Stimulated activated CD4-positive, alpha-beta T cell treated with anti-CD3 and anti-CD28 coated beads, Interleukin-1b, Interleukin-23, amount 100 ng/mL, for 24 hours (primary cell): ENCODE measurements at regions not wholly inside any gene's neighbourhood (a gene's known extent, or its start where the extent isn't known, plus 50 kb on each side); places are given as distances from the start of the nearest gene placed in this dataset.

Experiments used
- DNase-seq, 4 experiments: peaks; one replicate each; pipeline ENCODE4 v3.0.0-alpha.2; 2020; ENCODE audit warnings: low read depth in 4 of 4, low spot score in 1 of 4

DNA sequence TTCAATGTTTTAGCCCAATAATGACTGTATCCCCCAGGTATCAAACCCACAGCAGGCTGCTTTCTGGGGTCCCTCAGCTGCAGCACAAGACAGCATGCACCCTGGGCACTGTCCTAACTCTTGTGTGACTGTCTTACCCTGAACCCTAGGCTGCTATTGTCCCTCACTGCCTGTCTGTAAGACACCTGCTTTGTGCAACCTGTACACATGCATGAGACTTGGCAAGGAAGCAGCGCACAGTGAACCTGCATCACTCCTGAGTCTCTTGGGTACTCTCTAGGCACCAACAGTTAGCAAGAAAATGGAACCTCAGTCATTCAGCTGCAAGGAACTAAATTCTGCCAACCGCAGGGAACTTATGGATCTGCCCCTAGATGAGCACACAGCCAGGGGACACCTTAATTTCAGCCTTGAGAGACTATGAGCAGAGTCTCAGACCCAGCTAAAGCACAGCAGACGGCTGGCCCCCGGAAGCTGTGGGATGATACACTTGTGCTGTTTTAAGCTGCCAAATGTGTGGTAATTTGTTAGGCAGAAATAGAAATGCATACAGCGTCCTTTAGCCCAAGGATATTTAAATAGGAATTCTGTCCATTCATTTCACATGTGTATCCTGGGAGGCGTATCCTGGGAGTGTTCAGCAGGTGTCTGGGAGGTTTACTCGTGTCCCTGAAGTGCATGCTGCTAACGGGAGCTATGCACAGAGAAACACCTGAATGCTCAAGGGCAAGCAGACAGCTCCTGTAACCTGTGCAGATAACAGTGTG, 223.8 kb downstream of the KLF13 start:
- no peak for DNase-seq

DNA sequence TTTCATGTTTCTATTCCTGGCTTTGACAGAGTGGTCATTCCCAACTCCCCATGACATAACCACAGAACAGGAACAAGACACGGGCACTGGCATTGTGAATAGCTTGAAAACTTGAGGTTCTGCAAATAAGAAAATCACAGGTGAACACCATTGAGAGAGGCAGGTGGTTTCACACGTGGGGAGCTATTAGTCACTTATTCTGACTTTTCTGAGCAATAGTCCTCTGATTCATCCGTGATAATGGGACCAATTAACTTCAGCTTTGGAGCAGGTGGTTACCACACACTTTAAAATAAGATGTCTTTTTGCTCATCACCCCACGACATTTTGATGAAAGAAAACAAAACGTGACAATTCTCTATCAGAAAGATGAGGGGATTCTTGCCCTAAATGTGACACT, 224.7 kb downstream of the KLF13 start:
- no peak for DNase-seq

DNA sequence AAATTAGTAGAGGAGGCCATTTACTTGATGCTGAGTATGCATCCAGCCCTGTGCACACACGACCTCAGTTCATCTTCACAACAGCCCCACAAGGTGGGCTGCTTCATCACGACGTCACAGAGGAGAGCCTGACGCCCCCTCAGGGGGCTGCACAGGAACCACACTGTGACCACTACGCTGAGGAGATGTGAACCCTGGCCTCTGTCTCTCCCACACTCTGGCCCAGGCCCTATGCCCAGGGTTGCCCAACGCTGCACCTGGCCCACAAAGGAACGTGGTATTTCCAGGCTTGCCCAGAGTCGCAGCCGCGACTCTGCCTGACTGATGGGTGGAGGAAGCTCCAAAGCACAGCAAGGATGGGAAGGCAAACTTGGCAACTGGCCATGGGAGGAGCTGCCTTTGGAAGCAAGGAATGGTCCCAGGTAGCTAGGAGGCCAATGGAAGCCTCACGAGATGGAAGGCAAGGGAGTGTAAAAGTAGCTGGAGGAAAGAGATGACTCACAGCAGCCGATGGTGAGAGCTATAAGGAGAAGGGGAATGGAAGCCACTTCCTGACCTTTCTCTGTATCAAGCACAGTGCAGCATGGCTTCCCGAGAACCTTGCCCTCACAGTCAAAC, 226.0 kb downstream of the KLF13 start:
- DNase-seq: no peak

DNA sequence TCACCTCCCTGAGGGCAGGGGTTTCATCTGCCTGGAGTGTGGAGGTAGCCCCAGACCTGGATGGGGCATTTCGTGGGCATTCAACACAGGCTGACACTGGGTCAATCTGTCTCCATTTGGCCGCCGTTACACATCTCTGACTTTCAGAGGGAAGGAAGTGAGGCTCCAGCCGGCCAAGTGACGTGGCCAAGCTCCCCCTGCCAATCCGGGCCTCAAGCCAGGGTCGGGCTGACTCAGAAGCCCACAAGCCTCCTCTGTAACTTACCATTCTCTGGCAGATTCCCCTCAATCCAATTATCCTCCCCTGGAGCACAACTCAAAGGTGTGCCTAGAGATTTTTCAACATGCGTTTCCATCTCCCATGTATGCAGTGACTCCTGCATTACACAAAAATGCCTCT, 227.6 kb downstream of the KLF13 start:
- DNase-seq: no peak

DNA sequence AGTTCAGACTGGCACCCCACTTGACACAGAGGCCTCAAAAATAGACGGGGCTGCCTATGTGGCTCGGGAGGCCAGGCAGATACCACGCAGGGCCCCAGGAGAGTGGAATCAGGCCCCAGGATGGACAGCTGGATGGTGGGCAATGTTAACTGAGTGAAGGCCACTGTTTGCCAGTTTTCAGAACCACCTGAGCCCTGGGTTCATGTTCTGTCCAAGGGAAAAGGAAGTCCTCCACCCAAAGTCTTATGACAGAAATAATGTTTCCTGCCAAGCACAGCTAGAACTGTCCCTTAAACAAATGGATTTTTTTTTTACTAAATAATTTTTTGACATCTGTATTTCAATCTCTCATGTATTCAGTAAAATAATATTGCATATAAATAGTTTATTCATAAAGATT, 228.4 kb downstream of the KLF13 start:
- no peak for DNase-seq

DNA sequence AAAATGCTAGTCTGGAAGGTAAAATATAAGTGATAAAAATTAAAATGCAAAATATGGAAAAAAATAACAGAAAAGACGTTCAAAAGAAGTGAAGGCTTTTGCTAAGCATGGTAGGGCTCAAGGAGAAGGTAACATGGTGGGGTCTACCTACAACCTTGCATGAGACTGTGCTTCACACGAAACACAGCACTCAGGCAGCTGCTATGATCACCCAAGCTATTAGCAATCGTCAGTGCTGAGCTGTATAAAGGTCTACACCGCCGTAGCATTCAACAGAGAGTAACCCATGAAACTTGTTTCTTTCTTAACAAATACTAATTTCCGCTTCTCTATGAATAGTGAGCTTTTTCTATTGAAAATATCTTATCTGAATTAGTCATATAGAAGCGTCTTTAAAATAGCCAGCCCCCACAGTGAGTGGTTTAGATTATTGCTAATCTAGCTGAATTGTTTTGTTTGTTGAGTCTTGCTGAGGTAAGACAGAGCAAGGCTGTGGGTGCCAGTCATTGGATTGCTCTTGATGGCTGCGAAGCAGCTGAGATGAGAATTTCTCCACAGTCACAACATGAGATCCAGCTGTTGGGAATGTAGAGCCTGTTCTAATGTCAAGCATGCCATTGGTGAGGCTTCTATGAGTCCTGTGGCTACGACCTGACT, 230.0 kb downstream of the KLF13 start:
- DNase-seq: no peak

DNA sequence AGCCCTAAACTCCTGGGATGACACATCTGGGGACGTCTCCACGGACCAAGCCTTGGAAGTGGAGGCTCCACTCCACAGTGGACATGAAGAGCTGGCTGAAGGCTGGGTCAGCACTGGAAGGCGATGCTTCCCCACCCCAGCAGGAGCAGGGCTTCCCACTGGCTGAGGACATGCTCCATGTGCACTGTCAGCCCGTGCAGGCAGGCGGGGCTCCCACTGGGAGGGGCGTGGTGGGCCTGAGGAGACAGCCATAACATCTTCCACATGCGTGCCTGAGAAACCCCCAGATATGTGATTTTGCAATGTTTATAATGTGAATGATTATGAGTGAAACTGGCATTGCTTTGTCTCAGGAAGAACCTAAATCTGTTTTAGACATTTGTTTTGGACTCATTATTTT, 231.3 kb downstream of the KLF13 start:
- no peak for DNase-seq

DNA sequence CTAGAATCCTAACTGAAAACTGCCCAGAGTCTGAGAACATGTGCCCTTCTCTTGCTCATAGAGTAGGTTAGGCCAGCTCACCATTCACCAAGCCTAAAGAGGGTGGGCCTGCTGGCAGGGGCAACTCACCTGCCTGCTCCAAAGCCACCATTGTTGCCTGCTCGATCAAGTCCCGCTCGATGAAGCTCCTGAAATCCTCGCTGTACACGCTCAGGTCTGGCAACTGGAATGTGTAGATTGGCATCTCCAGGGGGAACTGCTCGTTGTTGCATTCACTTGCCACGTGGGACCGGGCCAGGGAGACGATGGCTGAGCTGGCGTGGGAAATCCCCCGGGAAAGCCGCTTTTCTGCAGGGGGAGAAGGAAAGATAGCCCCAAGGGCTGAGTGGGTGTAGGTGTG, 232.2 kb downstream of the KLF13 start:
- DNase-seq: no peak

DNA sequence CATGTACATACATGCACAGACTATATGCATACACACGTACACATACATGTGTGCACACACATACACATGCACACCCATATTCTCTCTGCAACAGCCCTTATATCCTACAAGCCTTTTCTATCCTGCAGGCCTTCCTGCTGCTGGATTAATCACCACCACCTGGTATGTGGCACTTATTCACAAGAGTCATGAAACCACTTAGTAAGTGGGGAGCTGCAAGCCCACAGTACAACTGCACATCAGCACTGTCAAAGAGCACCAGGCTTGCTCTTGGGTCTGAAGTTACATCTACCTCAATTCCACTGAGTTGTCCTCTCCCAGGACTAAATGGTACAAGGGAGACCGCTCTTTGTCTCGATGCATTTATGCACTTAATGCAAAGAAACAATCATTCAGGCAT, 233.2 kb downstream of the KLF13 start:
- no peak for DNase-seq

DNA sequence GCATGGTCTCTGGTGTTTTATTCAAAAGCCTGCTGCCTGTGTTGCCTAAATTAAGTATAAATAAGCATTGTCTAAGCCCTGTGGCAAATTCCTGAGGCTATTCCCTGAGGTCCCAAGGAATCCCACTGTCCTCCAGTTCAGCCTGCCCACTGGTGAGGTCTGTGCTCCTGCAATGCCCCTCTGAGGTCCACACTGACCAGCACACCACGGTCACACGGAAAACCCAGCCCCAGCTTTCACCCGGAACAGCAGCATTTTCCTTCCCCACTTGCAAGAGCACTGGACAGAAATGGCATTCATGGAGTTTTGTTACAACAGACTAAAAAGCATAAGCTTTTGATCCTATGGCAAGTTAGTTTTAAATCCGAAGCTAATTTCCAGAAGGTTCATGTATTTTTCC, 234.0 kb downstream of the KLF13 start:
- no peak for DNase-seq

DNA sequence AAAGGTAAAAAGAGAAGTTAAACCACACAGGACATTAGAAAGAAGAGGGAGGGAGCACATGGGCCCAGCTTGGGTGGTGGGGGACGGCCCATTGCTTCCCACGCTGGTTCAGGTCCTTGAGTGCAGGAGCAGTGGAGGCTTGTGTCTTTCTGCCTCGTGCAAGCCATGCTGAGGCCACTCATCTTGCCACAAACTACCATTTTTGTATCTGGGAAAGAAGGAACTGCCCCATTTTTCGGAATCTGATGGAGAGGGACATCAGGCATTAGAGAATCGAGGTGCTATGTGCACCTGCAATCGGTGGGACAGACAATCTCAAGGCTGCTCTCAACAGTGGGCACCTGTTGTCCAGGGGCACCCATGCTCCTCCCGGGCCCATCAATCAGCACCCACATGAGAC, 234.5 kb downstream of the KLF13 start:
- DNase-seq: no peak

DNA sequence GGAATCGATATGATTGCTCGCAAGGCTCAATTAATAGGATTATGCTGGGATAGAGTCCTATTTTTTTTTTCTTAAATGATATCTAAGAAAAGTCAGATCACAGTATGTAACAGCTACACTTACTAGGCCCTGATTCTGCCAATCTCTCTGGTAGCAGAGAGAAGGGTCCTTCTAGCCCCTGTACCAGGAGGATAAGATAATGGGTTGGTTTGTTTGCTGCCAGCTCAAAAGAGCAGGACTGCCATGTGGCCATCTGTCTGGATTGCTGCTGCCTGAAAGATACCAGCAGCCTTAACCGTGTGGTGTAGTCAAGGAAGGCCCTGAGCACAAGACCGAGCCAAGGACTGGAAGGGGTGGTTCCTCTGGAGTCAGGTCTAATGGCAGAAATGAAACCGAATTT, 236.4 kb downstream of the KLF13 start:
- no peak for DNase-seq

DNA sequence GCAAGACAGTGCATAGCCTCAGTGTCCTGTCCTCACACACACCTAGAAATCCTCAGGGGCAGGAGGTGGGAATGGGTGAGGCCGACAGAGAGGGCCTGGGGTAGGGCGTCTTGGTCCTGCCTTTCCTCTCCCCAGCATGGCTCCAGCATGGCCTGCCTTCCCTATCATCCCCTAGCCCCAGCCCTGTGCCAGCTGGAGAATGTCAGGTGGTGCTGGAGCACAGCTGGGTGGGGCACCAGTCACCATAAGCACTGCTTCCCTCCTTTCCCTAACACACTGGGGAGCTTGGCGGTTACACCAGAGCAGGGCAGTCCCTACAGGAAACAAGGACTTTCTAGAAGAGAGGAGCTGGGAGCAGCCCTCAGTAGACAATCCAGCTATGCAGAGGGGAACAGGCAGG, 236.8 kb downstream of the KLF13 start:
- no peak for DNase-seq

DNA sequence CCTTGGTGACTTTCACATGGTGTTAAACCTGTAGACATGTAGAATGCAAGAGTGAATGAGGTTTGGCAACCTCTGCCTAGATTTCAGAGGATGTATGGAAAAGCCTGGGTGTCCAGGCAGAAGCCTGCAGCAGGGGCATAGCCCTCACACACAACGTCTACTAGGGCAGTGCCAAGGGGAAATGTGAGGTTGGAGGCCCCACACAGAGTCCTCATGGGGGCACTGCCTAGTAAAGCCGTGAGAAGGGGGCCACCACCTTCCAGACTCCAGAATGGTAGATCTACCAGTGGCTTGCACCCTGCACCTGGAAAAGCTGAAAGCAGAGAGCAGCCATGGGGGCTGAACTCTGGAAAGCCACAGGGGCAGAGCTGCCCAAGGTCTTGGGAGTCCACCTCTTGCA, 241.2 kb downstream of the KLF13 start:
- no peak for DNase-seq

DNA sequence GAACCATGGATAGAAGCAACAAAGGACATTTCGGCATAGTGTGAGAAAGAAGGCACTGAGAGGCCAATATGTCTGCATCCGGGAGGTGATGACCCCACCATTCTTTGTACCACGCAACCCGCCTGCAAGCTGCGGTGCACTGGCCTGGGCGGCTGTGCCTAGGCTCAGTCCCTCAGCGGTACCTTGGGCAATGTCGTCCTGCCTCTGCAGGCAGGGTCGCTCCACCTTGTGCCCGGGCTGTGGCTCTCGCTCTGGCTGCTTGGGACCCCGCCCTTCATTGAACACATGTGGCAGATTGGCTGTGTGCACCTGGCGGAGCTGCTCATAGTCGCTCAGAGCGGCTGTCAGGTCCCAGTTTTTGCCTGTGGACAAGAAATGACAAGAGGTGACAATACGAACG, 243.2 kb downstream of the KLF13 start:
- no peak for DNase-seq

DNA sequence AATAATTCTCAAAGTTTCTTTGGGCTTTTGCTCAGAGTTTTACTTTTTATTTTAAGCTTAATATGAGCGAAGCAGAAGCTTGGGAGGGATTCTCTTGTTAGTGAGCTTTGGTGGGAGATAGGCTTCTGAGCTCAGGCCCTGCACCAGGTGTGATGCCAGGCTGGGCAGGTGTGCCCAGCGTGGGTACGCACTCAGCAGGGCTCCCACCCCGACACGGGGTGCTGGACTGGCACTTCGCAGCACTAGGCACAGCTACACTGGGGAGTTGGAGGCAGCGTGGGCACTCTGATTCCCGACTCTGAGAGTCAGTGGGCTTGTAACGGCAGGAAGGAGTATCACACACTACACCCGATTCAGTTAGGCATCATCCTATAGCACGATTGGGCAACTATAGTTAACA, 244.0 kb downstream of the KLF13 start:
- DNase-seq: no peak

DNA sequence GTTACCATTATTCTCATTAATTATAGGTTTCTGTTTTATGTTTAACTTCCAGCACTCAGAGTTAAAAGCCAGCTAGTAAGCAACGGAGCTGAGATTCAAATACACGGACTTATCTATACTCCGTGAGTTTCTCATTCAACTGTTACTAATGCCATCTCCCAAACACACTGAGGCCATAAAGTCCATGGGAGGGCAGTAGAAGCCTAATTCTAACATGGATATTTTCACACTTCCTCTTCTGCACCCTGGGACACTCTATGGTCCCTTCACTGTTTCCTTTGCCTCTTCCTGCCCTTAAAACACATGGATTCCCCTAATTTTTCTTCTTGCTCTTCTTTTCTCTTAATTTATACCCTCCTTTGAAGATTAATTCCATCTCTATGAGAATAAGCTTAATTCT, 245.0 kb downstream of the KLF13 start:
- no peak for DNase-seq

DNA sequence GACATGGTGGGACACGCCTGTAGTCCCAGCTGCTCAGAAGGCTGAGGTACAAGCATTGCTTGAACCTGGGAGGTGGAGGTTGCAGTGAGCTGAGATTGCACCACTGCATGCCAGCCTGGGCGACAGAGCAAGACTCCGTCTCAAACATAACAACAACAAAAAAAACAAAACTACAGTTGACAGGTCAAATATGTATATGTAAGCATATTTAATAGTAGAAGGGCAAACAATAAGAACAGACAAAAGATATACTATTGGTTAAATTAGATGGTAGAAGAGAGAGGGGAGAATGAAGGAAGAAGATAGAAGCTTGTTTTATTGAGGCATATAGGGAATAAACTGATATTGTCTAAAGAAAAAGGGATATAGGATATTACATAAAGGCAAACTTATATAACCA, 247.1 kb downstream of the KLF13 start:
- no peak for DNase-seq

DNA sequence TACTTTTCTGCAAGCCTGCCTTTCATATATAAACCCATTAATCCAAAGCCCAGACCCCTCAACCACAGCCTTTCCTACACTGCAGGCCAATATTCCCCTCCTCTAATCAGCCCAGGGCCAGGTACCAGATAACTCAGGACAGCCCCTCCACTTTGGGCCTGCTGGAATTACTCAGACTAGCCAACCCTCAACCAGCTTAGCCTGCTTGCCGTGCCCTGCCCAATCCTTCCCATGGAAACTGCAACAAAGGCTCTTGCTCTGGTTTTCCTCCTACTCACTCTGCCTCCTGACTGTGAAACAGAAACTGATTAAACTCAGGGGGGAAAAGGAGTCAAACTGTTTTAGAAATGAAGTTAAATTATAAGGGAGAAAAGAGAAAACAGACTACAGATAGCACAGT, 248.1 kb downstream of the KLF13 start:
- DNase-seq: no peak

DNA sequence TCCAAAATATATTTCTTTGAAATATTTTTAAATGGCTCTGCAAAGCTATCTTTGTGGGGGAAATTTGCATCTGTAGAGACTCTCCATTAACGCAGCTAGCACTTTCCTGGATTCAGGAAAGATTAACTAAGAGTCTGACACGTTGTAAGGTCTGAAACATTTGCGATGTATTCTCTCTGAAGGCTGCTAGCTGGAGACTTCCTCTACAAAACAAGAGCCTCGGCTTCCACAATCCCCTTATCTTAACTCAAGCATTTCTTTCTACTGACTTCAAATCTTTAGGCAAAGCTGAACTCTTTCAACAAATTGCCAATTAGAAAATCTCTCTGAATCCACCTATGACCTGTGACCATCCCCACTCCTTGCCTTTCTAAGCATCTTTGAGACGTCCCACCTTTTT, 250.5 kb downstream of the KLF13 start:
- no peak for DNase-seq

DNA sequence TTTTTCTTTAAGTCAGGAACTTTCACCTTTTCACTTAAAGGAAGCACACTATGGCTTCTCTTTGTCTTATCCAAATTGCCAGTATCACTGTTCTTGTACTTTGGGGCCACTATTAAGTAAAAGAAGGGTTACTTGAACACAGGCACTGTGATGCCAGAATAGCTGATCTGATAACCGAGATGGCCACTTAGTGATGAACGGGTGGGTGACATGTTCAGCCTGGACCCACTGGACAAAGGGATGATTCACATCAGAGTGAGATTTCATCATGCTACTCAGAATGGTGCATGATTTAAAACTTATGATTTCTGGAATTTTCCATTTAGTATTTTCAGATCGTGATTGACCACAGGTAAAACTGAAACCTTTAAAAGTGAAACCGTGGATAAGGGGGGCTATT, 252.6 kb downstream of the KLF13 start:
- no peak for DNase-seq

DNA sequence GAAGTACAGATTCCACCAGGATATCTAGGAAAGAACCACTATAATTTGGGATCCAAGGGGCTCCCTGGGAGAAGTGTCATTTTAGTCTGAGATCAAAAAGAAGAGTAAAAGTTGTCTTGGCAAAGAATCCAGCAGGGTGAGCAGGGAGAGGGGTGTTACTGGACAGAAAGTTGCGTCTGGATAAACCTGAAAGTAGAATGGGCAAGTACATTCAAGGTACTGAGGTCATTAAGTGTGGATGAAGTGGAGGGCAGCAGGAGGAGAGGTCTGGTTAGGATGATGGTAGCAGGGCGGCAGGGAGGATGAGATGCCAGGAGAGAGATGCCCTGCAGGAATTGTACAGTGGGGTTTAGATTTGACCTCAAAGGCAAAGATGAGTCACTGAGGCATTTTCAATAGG, 253.3 kb downstream of the KLF13 start:
- no peak for DNase-seq

DNA sequence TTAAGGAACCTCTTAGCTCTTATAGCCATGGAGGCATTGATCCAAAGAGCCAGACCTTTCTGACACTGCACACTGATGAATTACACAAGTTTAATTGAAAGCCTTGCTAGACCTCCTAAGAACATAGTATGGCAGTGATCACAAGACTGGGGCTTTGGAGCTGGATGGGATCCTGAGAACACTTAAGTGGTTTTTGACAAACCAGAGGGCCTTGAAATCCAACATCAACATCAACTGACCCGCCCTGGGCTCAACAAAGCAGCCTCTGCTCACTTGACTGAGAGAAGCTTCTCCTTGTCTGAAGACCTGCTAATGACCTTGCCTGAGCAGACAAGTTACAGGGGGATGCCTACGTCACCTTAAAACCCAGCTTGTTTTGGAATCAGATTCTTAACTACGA, 257.6 kb downstream of the KLF13 start:
- DNase-seq: no peak
